Stomach (tissue), 8 donors: ENCODE measurements at regions not wholly inside any gene's neighbourhood (a gene's known extent, or its start where the extent isn't known, plus 50 kb on each side); places are given as distances from the start of the nearest gene placed in this dataset.

Source experiments
- DNase-seq, 2 donors: peaks; one replicate each; pipeline versions ENCODE4 v3.0.0 to v3.0.0-alpha.2; 2013 to 2019
- H3K27ac ChIP-seq, 5 donors: fragments of 200-600 bp in 4 of 5; sonication (generic) in 4 of 5; one replicate each; pipeline ENCODE4 v1.5.1; 2013 to 2019; ENCODE audit warnings: mild to moderate bottlenecking in 1 of 5, moderate library complexity in 1 of 5
- H3K27me3 ChIP-seq, 3 donors: fragments of 200-600 bp; sonication (generic); one replicate each; pipeline ENCODE4 v1.5.1; 2017 to 2019; ENCODE audit warnings: mixed run types in 1 of 3
- H3K36me3 ChIP-seq, 4 donors: fragments of 200-600 bp; sonication (generic); 1 replicate in 3 of 4; 2 replicates in 1 of 4; pipeline ENCODE4 v1.5.1; 2016 to 2019
- H3K4me1 ChIP-seq, 4 donors: fragments of 200-600 bp; sonication (generic); one replicate each; pipeline ENCODE4 v1.5.1; 2016 to 2019
- H3K4me3 ChIP-seq, 4 donors: fragments of 200-600 bp; sonication (generic) in 3 of 4; one replicate each; pipeline ENCODE4 v1.5.1; 2016 to 2019; ENCODE audit warnings: mild to moderate bottlenecking in 1 of 4
- H3K9me3 ChIP-seq, 4 donors: fragments of 200-600 bp; sonication (generic); one replicate each; pipeline ENCODE4 v1.5.1; 2016 to 2019
- EP300 ChIP-seq: sonication (generic); formaldehyde crosslinking; IDR thresholded peaks from one replicate; pipeline ENCODE4 v1.6.1; 2017; ENCODE audit warnings: antibody characterized with exemption
- POLR2A ChIP-seq, 4 donors: fragments of 450-650 bp; IDR thresholded peaks; one replicate each; pipeline ENCODE4 v1.6.1; 2016; ENCODE audit warnings: antibody characterized with exemption in 4 of 4, control low read depth in 2 of 4, mild to moderate bottlenecking in 1 of 4, moderate library complexity in 1 of 4
- POLR2AphosphoS5 ChIP-seq, 3 donors: sonication (generic); formaldehyde crosslinking; IDR thresholded peaks; one replicate each; pipeline ENCODE4 v1.6.1; 2016; ENCODE audit warnings: antibody characterized with exemption in 3 of 3
- WGBS, 5 donors: extraction: QIAGEN DNeasy Blood & Tissue Kit in 3 of 5; methylation state at CpG; one replicate each; pipeline versions ENCODE4 v1.1.5 to v1.1.7; 2013 to 2018; 5-methylcytosine and 5-hydroxymethylcytosine counted together
- intact Hi-C: fragments of 100-400 bp; cut with DNase I; formaldehyde crosslinking; loops from one replicate; pipeline ENCODE4 v1.15.1; 2023; ENCODE audit warnings: low total_unique reads
- TF ChIP-seq, protein P1 (sequence below), 7 experiments: fragments of 450-650 bp in 4 of 7; fragments of 200-600 bp in 3 of 7; sonication (generic) in 3 of 7; IDR thresholded peaks; one replicate each; pipeline ENCODE4 v1.5.1; 2016 to 2019; ENCODE audit warnings: antibody characterized with exemption in 7 of 7, control low read depth in 2 of 7, mild to moderate bottlenecking in 1 of 7
- donor health status: healthy with polysubstance abuse.
- donor health status: Bipolar disorder and iron deficiency.
- donor health status: healthy.

DNA sequence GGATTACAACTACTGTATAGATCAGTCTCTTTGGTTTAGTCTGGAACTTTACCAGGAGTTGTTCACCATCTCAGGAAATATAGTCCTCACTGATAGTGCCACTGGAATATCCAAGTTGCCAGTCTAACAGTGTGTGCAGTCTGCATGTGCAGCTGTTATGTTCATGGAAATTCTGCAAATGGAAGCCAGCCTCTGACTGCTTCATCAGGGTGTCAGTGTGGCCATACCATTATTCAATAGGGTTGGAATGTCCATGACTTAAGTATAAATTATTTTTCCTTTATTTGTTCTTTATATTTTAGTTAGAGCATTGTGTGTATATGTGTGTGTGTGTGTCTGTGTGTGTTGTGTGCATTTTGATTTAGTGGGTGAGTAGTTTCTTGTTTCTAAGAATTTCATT lies 51.8 kb downstream of the C11orf96 start:
- intact Hi-C loops: no loop called here
- H3K27me3 ChIP-seq: no peaks in the 10 kb centered on the region
- TF ChIP-seq POLR2AphosphoS5 (IDR thresholded peaks at IDR 0.05) (no peak), EP300 (no peak), POLR2A (IDR thresholded peaks at IDR 0.05) (no peak)
- TF ChIP-seq, protein P1, sequence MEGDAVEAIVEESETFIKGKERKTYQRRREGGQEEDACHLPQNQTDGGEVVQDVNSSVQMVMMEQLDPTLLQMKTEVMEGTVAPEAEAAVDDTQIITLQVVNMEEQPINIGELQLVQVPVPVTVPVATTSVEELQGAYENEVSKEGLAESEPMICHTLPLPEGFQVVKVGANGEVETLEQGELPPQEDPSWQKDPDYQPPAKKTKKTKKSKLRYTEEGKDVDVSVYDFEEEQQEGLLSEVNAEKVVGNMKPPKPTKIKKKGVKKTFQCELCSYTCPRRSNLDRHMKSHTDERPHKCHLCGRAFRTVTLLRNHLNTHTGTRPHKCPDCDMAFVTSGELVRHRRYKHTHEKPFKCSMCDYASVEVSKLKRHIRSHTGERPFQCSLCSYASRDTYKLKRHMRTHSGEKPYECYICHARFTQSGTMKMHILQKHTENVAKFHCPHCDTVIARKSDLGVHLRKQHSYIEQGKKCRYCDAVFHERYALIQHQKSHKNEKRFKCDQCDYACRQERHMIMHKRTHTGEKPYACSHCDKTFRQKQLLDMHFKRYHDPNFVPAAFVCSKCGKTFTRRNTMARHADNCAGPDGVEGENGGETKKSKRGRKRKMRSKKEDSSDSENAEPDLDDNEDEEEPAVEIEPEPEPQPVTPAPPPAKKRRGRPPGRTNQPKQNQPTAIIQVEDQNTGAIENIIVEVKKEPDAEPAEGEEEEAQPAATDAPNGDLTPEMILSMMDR (IDR thresholded peaks at IDR 0.05): no peak
- H3K9me3 ChIP-seq: no peaks in the 10 kb centered on the region
- no peaks in the 10 kb centered on the region for H3K36me3 ChIP-seq
- H3K4me1 ChIP-seq: peaks cover 3 to 24% (median 18%) of the 10 kb centered on the region in 4 donors
- H3K27ac ChIP-seq: no peak overlapping the region
- peak in 1 of 2 donors; percentile 35 for DNase-seq
- no peak overlapping the region for H3K4me3 ChIP-seq

- Histone ChIP-seq H3K4me3 (no peak overlapping the region), H3K4me1 (peaks cover 0 to 20% (median 12%) of the 10 kb centered on the region in 4 donors), H3K36me3 (no peaks in the 10 kb centered on the region), H3K9me3 (no peaks in the 10 kb centered on the region), H3K27me3 (no peaks in the 10 kb centered on the region), H3K27ac (no peak overlapping the region)
- TF ChIP-seq POLR2A (IDR thresholded peaks at IDR 0.05) (no peak), EP300 (no peak), POLR2AphosphoS5 (IDR thresholded peaks at IDR 0.05) (no peak)
- TF ChIP-seq, protein P1 (IDR thresholded peaks at IDR 0.05): no peak
- no peak for DNase-seq
- WGBS, 5 donors: 81 to 97% (median 87%) methylated on average over 4 of the region's 4 CpGs
- intact Hi-C loops: no loop called here
These were observed 51.5 kb upstream of the ACCSL start for GRCh38 chr11:43996318-43996717.

GRCh38 chr11:43997022-43997660 lies 50.6 kb upstream of the ACCSL start:
- no peak for TF ChIP-seq POLR2A (IDR thresholded peaks at IDR 0.05)
- TF ChIP-seq, protein P1 (IDR thresholded peaks at IDR 0.05): no peak
- no peak for TF ChIP-seq EP300
- TF ChIP-seq POLR2AphosphoS5 (IDR thresholded peaks at IDR 0.05): no peak

More at GRCh38 chr11:43997022-43997660, 50.6 kb upstream of the ACCSL start:
- Histone ChIP-seq H3K4me1 (peaks cover 0 to 27% (median 14%) of the 10 kb centered on the region in 4 donors), H3K9me3 (no peaks in the 10 kb centered on the region), H3K27me3 (peaks cover 0 to 3% (median 0%) of the 10 kb centered on the region in 3 donors), H3K27ac (no peak overlapping the region), H3K36me3 (no peaks in the 10 kb centered on the region), H3K4me3 (no peak overlapping the region)
- 55 to 62% (median 62%) methylated on average over 15 of the region's 15 CpGs for WGBS, 5 donors
- peak in 1 of 2 donors; percentile 72 for DNase-seq
- intact Hi-C loops: no loop called here
